Suprapubic skin (tissue), 4 donors: ENCODE measurements at regions not wholly inside any gene's neighbourhood (a gene's known extent, or its start where the extent isn't known, plus 50 kb on each side); places are given as distances from the start of the nearest gene placed in this dataset.

Source experiments
- DNase-seq, 2 donors: peaks; one replicate each; pipeline ENCODE4 v3.0.0-alpha.2; 2019; ENCODE audit warnings: low spot score in 2 of 2
- H3K27ac ChIP-seq: fragments of 200-600 bp; sonication (generic); one replicate; pipeline ENCODE4 v1.5.1; 2019
- H3K27me3 ChIP-seq: fragments of 200-600 bp; sonication (generic); one replicate; pipeline ENCODE4 v1.5.1; 2019
- H3K36me3 ChIP-seq: fragments of 200-600 bp; sonication (generic); one replicate; pipeline ENCODE4 v1.5.1; 2019
- H3K4me1 ChIP-seq: fragments of 200-600 bp; sonication (generic); one replicate; pipeline ENCODE4 v1.5.1; 2019
- H3K4me3 ChIP-seq: fragments of 200-600 bp; sonication (generic); one replicate; pipeline ENCODE4 v1.5.1; 2019; ENCODE audit warnings: mild to moderate bottlenecking
- H3K9me3 ChIP-seq: fragments of 200-600 bp; sonication (generic); one replicate; pipeline ENCODE4 v1.5.1; 2019
- EP300 ChIP-seq: sonication (generic); formaldehyde crosslinking; IDR thresholded peaks from one replicate; pipeline ENCODE4 v1.6.1; 2017; ENCODE audit warnings: antibody characterized with exemption
- POLR2A ChIP-seq, 2 donors: fragments of 450-650 bp; IDR thresholded peaks; one replicate each; pipeline ENCODE4 v1.6.1; 2017; ENCODE audit warnings: antibody characterized with exemption in 2 of 2, mild to moderate bottlenecking in 2 of 2, moderate library complexity in 2 of 2
- POLR2AphosphoS5 ChIP-seq, 3 donors: sonication (generic); formaldehyde crosslinking; IDR thresholded peaks; one replicate each; pipeline ENCODE4 v1.6.1; 2017; ENCODE audit warnings: antibody characterized with exemption in 3 of 3
- WGBS: methylation state at CpG from one replicate; pipeline ENCODE4 v1.1.5; 2018; 5-methylcytosine and 5-hydroxymethylcytosine counted together
- TF ChIP-seq, protein P1 (sequence below), 2 donors: fragments of 200-600 bp in 1 of 2; fragments of 450-650 bp in 1 of 2; sonication (generic) in 1 of 2; IDR thresholded peaks; one replicate each; pipeline ENCODE4 v1.5.1; 2016 to 2019; ENCODE audit warnings: antibody characterized with exemption in 2 of 2, mild to moderate bottlenecking in 1 of 2, moderate library complexity in 1 of 2

GRCh38 chr5:5795074-5795771, 372.7 kb downstream of the ICE1 start:
- DNase-seq = no peak
- Histone ChIP-seq H3K4me3 (no peak overlapping the region), H3K9me3 (no peaks in the 10 kb centered on the region), H3K27ac (no peak overlapping the region), H3K4me1 (no peaks in the 10 kb centered on the region), H3K36me3 (no peaks in the 10 kb centered on the region), H3K27me3 (peaks cover 8% of the 10 kb centered on the region)
- 84% methylated on average over 14 of the region's 14 CpGs for WGBS
- no peak for TF ChIP-seq POLR2AphosphoS5 (IDR thresholded peaks at IDR 0.05)

GRCh38 chr5:5794118-5794560, 371.7 kb downstream of the ICE1 start:
- 74% methylated on average over 4 of the region's 4 CpGs for WGBS
- DNase-seq = no peak
- no peaks in the 10 kb centered on the region for H3K4me1 ChIP-seq
- no peak overlapping the region for H3K27ac ChIP-seq
- peaks cover 8% of the 10 kb centered on the region for H3K27me3 ChIP-seq
- H3K36me3 ChIP-seq = no peaks in the 10 kb centered on the region
- TF ChIP-seq POLR2A (IDR thresholded peaks at IDR 0.05) (no peak), POLR2AphosphoS5 (IDR thresholded peaks at IDR 0.05) (no peak), EP300 (no peak)
- TF ChIP-seq, protein P1, sequence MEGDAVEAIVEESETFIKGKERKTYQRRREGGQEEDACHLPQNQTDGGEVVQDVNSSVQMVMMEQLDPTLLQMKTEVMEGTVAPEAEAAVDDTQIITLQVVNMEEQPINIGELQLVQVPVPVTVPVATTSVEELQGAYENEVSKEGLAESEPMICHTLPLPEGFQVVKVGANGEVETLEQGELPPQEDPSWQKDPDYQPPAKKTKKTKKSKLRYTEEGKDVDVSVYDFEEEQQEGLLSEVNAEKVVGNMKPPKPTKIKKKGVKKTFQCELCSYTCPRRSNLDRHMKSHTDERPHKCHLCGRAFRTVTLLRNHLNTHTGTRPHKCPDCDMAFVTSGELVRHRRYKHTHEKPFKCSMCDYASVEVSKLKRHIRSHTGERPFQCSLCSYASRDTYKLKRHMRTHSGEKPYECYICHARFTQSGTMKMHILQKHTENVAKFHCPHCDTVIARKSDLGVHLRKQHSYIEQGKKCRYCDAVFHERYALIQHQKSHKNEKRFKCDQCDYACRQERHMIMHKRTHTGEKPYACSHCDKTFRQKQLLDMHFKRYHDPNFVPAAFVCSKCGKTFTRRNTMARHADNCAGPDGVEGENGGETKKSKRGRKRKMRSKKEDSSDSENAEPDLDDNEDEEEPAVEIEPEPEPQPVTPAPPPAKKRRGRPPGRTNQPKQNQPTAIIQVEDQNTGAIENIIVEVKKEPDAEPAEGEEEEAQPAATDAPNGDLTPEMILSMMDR (IDR thresholded peaks at IDR 0.05) = no peak
- H3K9me3 ChIP-seq = no peaks in the 10 kb centered on the region
- H3K4me3 ChIP-seq = no peak overlapping the region

- H3K9me3 ChIP-seq = no peaks in the 10 kb centered on the region
- TF ChIP-seq POLR2AphosphoS5 (IDR thresholded peaks at IDR 0.05) = no peak
- TF ChIP-seq POLR2A (IDR thresholded peaks at IDR 0.05) = no peak
- TF ChIP-seq EP300 = no peak
- TF ChIP-seq, protein P1 (IDR thresholded peaks at IDR 0.05) = no peak
- WGBS = 55% methylated on average over 10 of the region's 10 CpGs
- H3K36me3 ChIP-seq = no peaks in the 10 kb centered on the region
- H3K27me3 ChIP-seq = peaks cover 8% of the 10 kb centered on the region
- DNase-seq = no peak
- no peaks in the 10 kb centered on the region for H3K4me1 ChIP-seq
- no peak overlapping the region for H3K27ac ChIP-seq
- H3K4me3 ChIP-seq = no peak overlapping the region
Measured at GRCh38 chr5:5793242-5794117, 371.0 kb downstream of the ICE1 start.

GRCh38 chr5:5792106-5792505, 369.6 kb downstream of the ICE1 start:
- TF ChIP-seq, protein P1 (IDR thresholded peaks at IDR 0.05) = no peak
- TF ChIP-seq EP300 (no peak), POLR2AphosphoS5 (IDR thresholded peaks at IDR 0.05) (no peak)
- Histone ChIP-seq H3K4me3 (no peak overlapping the region), H3K9me3 (peaks cover 3% of the 10 kb centered on the region), H3K27me3 (peaks cover 8% of the 10 kb centered on the region), H3K36me3 (no peaks in the 10 kb centered on the region), H3K4me1 (no peaks in the 10 kb centered on the region), H3K27ac (no peak overlapping the region)
- DNase-seq = no peak
- 85% methylated on average over 1 of the region's 1 CpG for WGBS

- Histone ChIP-seq H3K4me1 (no peaks in the 10 kb centered on the region), H3K36me3 (no peaks in the 10 kb centered on the region), H3K4me3 (no peak overlapping the region), H3K27me3 (peaks cover 8% of the 10 kb centered on the region), H3K9me3 (peaks cover 3% of the 10 kb centered on the region), H3K27ac (no peak overlapping the region)
- 82% methylated on average over 5 of the region's 5 CpGs for WGBS
- DNase-seq = no peak
- TF ChIP-seq POLR2A (IDR thresholded peaks at IDR 0.05) (no peak), EP300 (no peak)
Measured at GRCh38 chr5:5788793-5789192, 366.3 kb downstream of the ICE1 start.

DNA sequence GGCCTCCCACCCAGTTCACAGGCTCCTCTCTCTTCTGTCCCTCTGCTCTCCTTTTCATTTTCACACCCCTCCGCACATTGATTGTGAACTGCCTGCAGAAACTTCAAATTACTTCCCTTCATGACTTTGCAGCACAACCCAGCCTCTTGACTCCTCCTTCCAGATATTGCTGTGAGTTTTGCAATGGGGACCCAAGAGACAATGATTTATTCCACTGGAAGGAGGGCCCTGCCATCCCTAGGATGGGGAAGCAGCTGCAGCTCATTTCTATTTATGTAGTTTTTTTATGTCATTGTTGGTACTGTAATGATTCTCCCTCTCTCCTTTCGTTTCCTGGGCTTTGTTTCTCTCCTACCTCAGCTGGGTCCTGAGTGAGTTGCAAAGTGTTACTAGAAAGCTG, 364.9 kb downstream of the ICE1 start:
- H3K36me3 ChIP-seq = no peaks in the 10 kb centered on the region
- no peaks in the 10 kb centered on the region for H3K4me1 ChIP-seq
- DNase-seq = no peak
- no peak overlapping the region for H3K4me3 ChIP-seq
- WGBS = 45% methylated on average over 2 of the region's 2 CpGs
- no peak overlapping the region for H3K27ac ChIP-seq
- peaks cover 8% of the 10 kb centered on the region for H3K27me3 ChIP-seq
- no peak for TF ChIP-seq POLR2A (IDR thresholded peaks at IDR 0.05)
- peaks cover 3% of the 10 kb centered on the region for H3K9me3 ChIP-seq
